Lower lobe of right lung (tissue), 2 donors: ENCODE measurements at regions not wholly inside any gene's neighbourhood (a gene's known extent, or its start where the extent isn't known, plus 50 kb on each side); places are given as distances from the start of the nearest gene placed in this dataset.

ENCODE experiments used
- ATAC-seq, 2 donors: fragments of 200-7000 bp; cut with Tn5 transposase; one replicate each; pipeline ENCODE4 v1.9.1; 2020 to 2022; ENCODE audit warnings: mild to moderate bottlenecking in 2 of 2, moderate library complexity in 2 of 2
- DNase-seq: peaks from one replicate; pipeline ENCODE4 v3.0.0-alpha.2; 2020
- H3K27ac ChIP-seq: fragments of 200-600 bp; one replicate; pipeline ENCODE4 v1.8.0; 2022
- H3K27me3 ChIP-seq: fragments of 200-600 bp; one replicate; pipeline ENCODE4 v1.8.0; 2022; ENCODE audit warnings: low read depth
- H3K36me3 ChIP-seq: fragments of 200-600 bp; one replicate; pipeline ENCODE4 v1.8.0; 2022; ENCODE audit warnings: mild to moderate bottlenecking
- H3K4me1 ChIP-seq: fragments of 200-600 bp; one replicate; pipeline ENCODE4 v1.8.0; 2022
- H3K4me3 ChIP-seq: fragments of 200-600 bp; one replicate; pipeline ENCODE4 v1.8.0; 2022; ENCODE audit warnings: mild to moderate bottlenecking
- H3K9me3 ChIP-seq: fragments of 200-600 bp; one replicate; pipeline ENCODE4 v1.8.0; 2022
- intact Hi-C: fragments of 100-400 bp; cut with DNase I; formaldehyde crosslinking; loops from one replicate; pipeline ENCODE4 v1.11.0; 2022
- TF ChIP-seq, protein P1 (sequence below): fragments of 200-600 bp; IDR thresholded peaks from one replicate; pipeline ENCODE4 v1.8.0; 2022; ENCODE audit warnings: antibody characterized with exemption, mild to moderate bottlenecking
- donor health status: DM: no; HTN: yes; CAD: no; lungs with severe emphysema.

DNA sequence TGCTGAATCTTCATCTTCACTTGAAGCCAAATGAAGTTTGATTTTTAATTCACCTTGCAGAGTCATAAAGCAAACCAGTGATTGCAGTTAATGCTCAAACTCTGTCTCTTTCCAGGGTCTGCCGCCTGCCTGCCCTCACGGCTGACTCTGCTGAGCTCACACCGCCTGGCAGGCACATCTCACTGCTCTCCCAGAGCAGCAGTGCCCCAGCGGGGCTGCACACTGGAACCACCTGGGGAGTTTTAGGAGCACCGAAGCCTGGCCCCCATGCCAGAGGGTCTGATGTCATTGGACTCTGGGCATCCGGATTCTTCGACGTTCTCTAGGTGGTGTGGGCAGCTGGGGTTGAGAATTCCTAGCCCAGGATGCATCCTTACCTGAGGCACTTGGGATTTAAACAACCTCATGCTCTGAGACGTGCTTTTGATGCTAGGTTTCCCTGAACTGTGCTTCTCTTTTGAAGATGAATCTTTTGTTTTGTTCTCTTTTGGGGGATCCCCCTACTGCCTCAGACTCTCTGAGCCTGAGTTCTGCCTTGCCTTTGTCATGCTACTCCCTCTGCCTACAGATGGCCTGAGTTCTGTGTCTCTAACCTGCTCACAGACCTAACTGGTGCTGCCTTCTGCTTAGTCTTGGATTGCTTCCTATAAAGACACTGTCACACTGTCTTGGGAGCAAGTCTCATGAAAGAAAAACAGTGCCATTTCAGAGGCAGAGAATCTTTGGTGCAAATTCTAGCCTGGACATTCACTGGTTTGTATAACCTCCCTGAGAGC, 438.1 kb upstream of the CCL2 start:
- Histone ChIP-seq H3K9me3 (no peaks in the 10 kb centered on the region), H3K36me3 (no peaks in the 10 kb centered on the region), H3K27ac (no peak overlapping the region), H3K4me1 (no peaks in the 10 kb centered on the region), H3K4me3 (no peak overlapping the region), H3K27me3 (no peaks in the 10 kb centered on the region)
- ATAC-seq = no peak
- DNase-seq = no peak
- intact Hi-C loops = no loop called here
- TF ChIP-seq, protein P1, sequence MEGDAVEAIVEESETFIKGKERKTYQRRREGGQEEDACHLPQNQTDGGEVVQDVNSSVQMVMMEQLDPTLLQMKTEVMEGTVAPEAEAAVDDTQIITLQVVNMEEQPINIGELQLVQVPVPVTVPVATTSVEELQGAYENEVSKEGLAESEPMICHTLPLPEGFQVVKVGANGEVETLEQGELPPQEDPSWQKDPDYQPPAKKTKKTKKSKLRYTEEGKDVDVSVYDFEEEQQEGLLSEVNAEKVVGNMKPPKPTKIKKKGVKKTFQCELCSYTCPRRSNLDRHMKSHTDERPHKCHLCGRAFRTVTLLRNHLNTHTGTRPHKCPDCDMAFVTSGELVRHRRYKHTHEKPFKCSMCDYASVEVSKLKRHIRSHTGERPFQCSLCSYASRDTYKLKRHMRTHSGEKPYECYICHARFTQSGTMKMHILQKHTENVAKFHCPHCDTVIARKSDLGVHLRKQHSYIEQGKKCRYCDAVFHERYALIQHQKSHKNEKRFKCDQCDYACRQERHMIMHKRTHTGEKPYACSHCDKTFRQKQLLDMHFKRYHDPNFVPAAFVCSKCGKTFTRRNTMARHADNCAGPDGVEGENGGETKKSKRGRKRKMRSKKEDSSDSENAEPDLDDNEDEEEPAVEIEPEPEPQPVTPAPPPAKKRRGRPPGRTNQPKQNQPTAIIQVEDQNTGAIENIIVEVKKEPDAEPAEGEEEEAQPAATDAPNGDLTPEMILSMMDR = no peak

DNA sequence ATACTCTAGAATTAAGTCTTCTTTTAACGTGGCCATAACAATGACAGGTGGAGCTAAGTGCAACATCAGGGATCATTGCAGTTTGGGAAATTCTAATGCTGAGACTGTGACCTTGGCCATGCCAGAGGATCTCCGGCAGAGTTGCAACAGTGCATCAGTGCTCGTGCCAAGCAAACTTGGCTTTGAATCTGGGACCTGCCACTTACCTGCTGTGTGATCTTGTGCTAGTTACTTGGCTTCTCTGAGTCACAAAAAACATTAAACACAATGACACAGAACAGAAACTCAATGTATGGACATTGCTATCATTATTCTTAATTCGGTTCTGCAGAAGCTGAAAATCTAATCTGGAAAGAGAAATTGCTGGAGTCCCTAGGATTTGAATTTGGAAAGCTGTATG, 435.5 kb upstream of the CCL2 start:
- intact Hi-C loops = no loop called here
- Histone ChIP-seq H3K27ac (no peak overlapping the region), H3K4me3 (no peak overlapping the region), H3K27me3 (no peaks in the 10 kb centered on the region), H3K9me3 (no peaks in the 10 kb centered on the region), H3K4me1 (no peaks in the 10 kb centered on the region), H3K36me3 (no peaks in the 10 kb centered on the region)
- TF ChIP-seq, protein P1 = no peak
- no peak for DNase-seq
- ATAC-seq = no peak

DNA sequence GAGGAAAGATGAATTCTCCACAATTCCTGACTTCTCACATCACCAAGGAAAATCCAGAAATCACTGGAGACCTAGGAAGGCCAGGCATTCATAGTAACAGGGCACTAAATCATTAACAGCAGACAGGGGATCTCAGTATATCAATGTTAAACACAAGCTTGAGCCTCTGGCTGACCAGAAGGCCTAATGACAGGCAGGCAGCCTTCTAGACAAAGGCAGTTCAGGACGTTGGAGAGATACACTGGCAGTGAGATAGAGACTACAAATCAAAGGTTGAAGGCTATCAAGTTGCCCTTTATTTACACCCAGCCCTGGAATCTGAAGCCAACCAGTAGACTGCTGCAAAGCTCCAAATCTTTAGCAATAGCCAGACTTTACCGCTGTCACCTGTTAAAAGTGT, 422.8 kb upstream of the CCL2 start:
- H3K4me1 ChIP-seq = no peaks in the 10 kb centered on the region
- no peaks in the 10 kb centered on the region for H3K36me3 ChIP-seq
- H3K4me3 ChIP-seq = no peak overlapping the region
- ATAC-seq (no peak), DNase-seq (no peak)
- intact Hi-C loops = no loop called here
- H3K27me3 ChIP-seq = no peaks in the 10 kb centered on the region
- no peaks in the 10 kb centered on the region for H3K9me3 ChIP-seq
- no peak overlapping the region for H3K27ac ChIP-seq
- TF ChIP-seq, protein P1 = no peak

DNA sequence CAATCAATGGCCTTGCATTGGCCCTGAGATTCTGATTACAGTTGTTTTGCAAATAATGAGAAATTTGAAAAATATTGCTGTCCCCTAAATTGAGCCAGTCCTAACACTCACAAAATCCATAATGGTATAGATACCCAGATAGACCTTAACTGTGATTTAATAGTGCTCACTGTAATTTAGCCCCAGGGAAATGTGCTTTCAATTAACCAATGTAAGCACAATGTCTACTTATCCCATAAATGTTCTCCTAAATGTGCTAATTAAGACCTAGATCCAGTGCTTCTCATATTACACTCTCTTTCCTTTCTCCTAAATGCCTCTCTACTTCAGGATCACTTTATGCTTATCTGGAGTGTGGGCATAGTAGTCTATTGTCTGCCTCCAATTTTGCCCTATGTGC, 417.8 kb upstream of the CCL2 start:
- no peaks in the 10 kb centered on the region for H3K36me3 ChIP-seq
- no peaks in the 10 kb centered on the region for H3K9me3 ChIP-seq
- H3K4me3 ChIP-seq = no peak overlapping the region
- TF ChIP-seq, protein P1 = no peak
- no peak overlapping the region for H3K27ac ChIP-seq
- H3K4me1 ChIP-seq = no peaks in the 10 kb centered on the region
- ATAC-seq = no peak
- H3K27me3 ChIP-seq = no peaks in the 10 kb centered on the region
- intact Hi-C loops = no loop called here
- DNase-seq = no peak

DNA sequence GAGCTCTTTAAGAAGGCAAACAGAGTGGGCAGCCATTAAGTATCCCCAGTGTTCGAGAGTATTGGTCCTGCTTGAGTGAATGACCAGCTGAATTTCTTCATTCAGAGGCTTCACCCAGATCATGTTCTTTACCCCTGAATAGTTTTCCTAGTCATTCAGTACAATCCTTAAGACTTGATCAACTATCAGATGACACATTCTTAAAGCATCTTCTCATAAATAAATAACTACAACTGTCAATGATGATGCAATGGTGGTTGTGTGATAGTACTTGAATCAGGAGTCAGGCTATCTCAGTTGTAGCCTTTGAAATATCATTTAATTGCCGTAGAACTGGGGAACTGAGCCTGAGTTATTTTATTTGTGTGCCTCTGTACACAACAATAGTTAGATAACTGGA, 416.8 kb upstream of the CCL2 start:
- ATAC-seq (no peak), DNase-seq (no peak)
- no peaks in the 10 kb centered on the region for H3K4me1 ChIP-seq
- TF ChIP-seq, protein P1 = no peak
- no peaks in the 10 kb centered on the region for H3K9me3 ChIP-seq
- H3K36me3 ChIP-seq = no peaks in the 10 kb centered on the region
- H3K27me3 ChIP-seq = no peaks in the 10 kb centered on the region
- intact Hi-C loops = no loop called here
- H3K27ac ChIP-seq = no peak overlapping the region
- H3K4me3 ChIP-seq = no peak overlapping the region
